Natural killer cell (primary cell): ENCODE measurements at regions not wholly inside any gene's neighbourhood (a gene's known extent, or its start where the extent isn't known, plus 50 kb on each side); places are given as distances from the start of the nearest gene placed in this dataset.

Source experiments
- ATAC-seq, 3 donors: fragments of 150-1000 bp in 2 of 3; fragments of 200-7000 bp in 1 of 3; cut with Tn5 transposase; 1 replicate in 1 of 3; 2 replicates in 2 of 3; pipeline ENCODE4 v1.10.0; 2021; ENCODE audit warnings: mild to moderate bottlenecking in 2 of 3, moderate library complexity in 2 of 3
- DNase-seq, 2 donors: peaks; one replicate each; pipeline versions ENCODE4 v3.0.0 to v3.0.0-alpha.2; 2013 to 2021; ENCODE audit warnings: mixed read lengths in 1 of 2
- H3K27ac ChIP-seq: one replicate; pipeline ENCODE4 v1.5.1; 2013; ENCODE audit warnings: mild to moderate bottlenecking, low read length
- H3K27me3 ChIP-seq: one replicate; pipeline ENCODE4 v1.6.1; 2013; ENCODE audit warnings: low read length; ENCODE audit not compliant: control insufficient read depth, insufficient read depth
- H3K36me3 ChIP-seq: one replicate; pipeline ENCODE4 v1.6.1; 2013; ENCODE audit warnings: low read length; ENCODE audit not compliant: control insufficient read depth, insufficient read depth
- H3K4me1 ChIP-seq: one replicate; pipeline ENCODE4 v1.6.1; 2013; ENCODE audit warnings: low read length; ENCODE audit not compliant: control insufficient read depth, insufficient read depth
- H3K4me3 ChIP-seq: one replicate; pipeline ENCODE4 v1.5.1; 2013; ENCODE audit warnings: low read length
- H3K9me3 ChIP-seq: one replicate; pipeline ENCODE4 v1.6.1; 2013; ENCODE audit warnings: low read length; ENCODE audit not compliant: control insufficient read depth, insufficient read depth
- H3K27ac Mint-ChIP-seq, 2 donors: one replicate each; pipeline ENCODE4 v1.8.0; 2022; ENCODE audit warnings: mild to moderate bottlenecking in 2 of 2, mixed read lengths in 2 of 2, moderate library complexity in 1 of 2
- H3K27me3 Mint-ChIP-seq, 2 donors: one replicate each; pipeline ENCODE4 v1.8.0; 2022; ENCODE audit warnings: low read depth in 2 of 2, mixed read lengths in 2 of 2
- H3K36me3 Mint-ChIP-seq: one replicate; pipeline ENCODE4 v1.8.0; 2022; ENCODE audit warnings: mixed read lengths
- H3K4me1 Mint-ChIP-seq, 2 donors: one replicate each; pipeline ENCODE4 v1.8.0; 2022; ENCODE audit warnings: mixed read lengths in 2 of 2
- H3K4me3 Mint-ChIP-seq: one replicate; pipeline ENCODE4 v1.8.0; 2022; ENCODE audit warnings: mild to moderate bottlenecking, moderate library complexity, mixed read lengths
- H3K9me3 Mint-ChIP-seq, 2 donors: one replicate each; pipeline ENCODE4 v1.8.0; 2022; ENCODE audit warnings: mixed read lengths in 2 of 2
- WGBS: methylation state at CpG from one replicate; pipeline ENCODE4 v1.1.7; 2013; ENCODE audit warnings: missing lambda C conversion rate; ENCODE audit not compliant: insufficient coverage; 5-methylcytosine and 5-hydroxymethylcytosine counted together
- intact Hi-C: fragments of 100-400 bp; cut with micrococcal nuclease; formaldehyde crosslinking; loops from one replicate; pipeline ENCODE4 v1.14.2; 2022
- TF ChIP-seq, protein P1 (sequence below): fragments of 200-600 bp; IDR thresholded peaks from one replicate; pipeline ENCODE4 v1.8.0; 2022; ENCODE audit warnings: antibody characterized with exemption

DNA sequence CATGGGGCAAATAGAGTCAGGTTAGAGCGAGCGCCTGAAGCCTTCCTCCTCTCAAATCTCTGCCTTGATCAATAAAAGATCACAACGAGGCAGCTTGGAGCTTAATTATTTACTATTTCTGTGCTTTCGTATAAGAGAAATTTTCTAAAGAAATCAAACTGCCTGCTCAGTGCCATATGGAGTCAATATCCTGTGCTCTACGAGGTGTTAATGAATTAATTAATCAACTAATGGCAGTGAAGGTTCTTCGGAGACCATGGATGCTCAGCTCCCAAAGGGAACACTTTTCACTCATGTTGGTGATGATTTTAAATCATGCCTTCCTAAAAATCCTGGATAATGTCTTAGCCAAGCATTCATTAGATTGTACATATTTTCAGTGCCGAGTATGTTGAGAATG, 153.5 kb upstream of the PPP2R3A start:
- H3K9me3 Mint-ChIP-seq: peaks cover 3 to 6% of the 10 kb centered on the region in 2 donors
- peaks cover 0 to 5% of the 10 kb centered on the region in 2 donors for H3K27me3 Mint-ChIP-seq
- no peaks in the 10 kb centered on the region for H3K4me1 Mint-ChIP-seq
- TF ChIP-seq, protein P1, sequence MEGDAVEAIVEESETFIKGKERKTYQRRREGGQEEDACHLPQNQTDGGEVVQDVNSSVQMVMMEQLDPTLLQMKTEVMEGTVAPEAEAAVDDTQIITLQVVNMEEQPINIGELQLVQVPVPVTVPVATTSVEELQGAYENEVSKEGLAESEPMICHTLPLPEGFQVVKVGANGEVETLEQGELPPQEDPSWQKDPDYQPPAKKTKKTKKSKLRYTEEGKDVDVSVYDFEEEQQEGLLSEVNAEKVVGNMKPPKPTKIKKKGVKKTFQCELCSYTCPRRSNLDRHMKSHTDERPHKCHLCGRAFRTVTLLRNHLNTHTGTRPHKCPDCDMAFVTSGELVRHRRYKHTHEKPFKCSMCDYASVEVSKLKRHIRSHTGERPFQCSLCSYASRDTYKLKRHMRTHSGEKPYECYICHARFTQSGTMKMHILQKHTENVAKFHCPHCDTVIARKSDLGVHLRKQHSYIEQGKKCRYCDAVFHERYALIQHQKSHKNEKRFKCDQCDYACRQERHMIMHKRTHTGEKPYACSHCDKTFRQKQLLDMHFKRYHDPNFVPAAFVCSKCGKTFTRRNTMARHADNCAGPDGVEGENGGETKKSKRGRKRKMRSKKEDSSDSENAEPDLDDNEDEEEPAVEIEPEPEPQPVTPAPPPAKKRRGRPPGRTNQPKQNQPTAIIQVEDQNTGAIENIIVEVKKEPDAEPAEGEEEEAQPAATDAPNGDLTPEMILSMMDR: no peak
- no peaks in the 10 kb centered on the region for H3K4me1 ChIP-seq
- no peak overlapping the region for H3K4me3 ChIP-seq
- ATAC-seq (no peak), DNase-seq (no peak)
- no peaks in the 10 kb centered on the region for H3K9me3 ChIP-seq
- no peaks in the 10 kb centered on the region for H3K27me3 ChIP-seq
- H3K27ac Mint-ChIP-seq: no peak overlapping the region
- no peaks in the 10 kb centered on the region for H3K36me3 ChIP-seq
- H3K4me3 Mint-ChIP-seq: no peak overlapping the region
- H3K27ac ChIP-seq: no peak overlapping the region
- intact Hi-C loops: no loop called here
- H3K36me3 Mint-ChIP-seq: no peaks in the 10 kb centered on the region
- 86% methylated on average over 6 of the region's 7 CpGs for WGBS

GRCh38 chr3:135834465-135834864, 131.1 kb upstream of the PPP2R3A start:
- Mint-ChIP-seq H3K27ac (no peak overlapping the region), H3K27me3 (no peaks in the 10 kb centered on the region), H3K4me3 (no peak overlapping the region), H3K4me1 (no peaks in the 10 kb centered on the region), H3K36me3 (no peaks in the 10 kb centered on the region), H3K9me3 (no peaks in the 10 kb centered on the region)
- Histone ChIP-seq H3K27ac (no peak overlapping the region), H3K4me1 (no peaks in the 10 kb centered on the region), H3K36me3 (no peaks in the 10 kb centered on the region), H3K4me3 (no peak overlapping the region), H3K9me3 (no peaks in the 10 kb centered on the region), H3K27me3 (no peaks in the 10 kb centered on the region)
- DNase-seq (no peak), ATAC-seq (no peak)
- TF ChIP-seq, protein P1: no peak
- intact Hi-C loops: no loop called here

GRCh38 chr3:135837977-135838631, 127.4 kb upstream of the PPP2R3A start:
- intact Hi-C loops: no loop called here
- ATAC-seq (no peak), DNase-seq (no peak)
- no peaks in the 10 kb centered on the region for H3K27me3 ChIP-seq
- TF ChIP-seq, protein P1: no peak
- no peaks in the 10 kb centered on the region for H3K4me1 Mint-ChIP-seq
- H3K4me1 ChIP-seq: no peaks in the 10 kb centered on the region
- H3K36me3 Mint-ChIP-seq: no peaks in the 10 kb centered on the region
- H3K9me3 ChIP-seq: no peaks in the 10 kb centered on the region
- no peak overlapping the region for H3K4me3 Mint-ChIP-seq
- H3K9me3 Mint-ChIP-seq: no peaks in the 10 kb centered on the region
- H3K27me3 Mint-ChIP-seq: no peaks in the 10 kb centered on the region
- 82% methylated on average over 4 of the region's 5 CpGs for WGBS
- no peak overlapping the region for H3K27ac Mint-ChIP-seq
- no peaks in the 10 kb centered on the region for H3K36me3 ChIP-seq
- H3K27ac ChIP-seq: no peak overlapping the region
- no peak overlapping the region for H3K4me3 ChIP-seq

DNA sequence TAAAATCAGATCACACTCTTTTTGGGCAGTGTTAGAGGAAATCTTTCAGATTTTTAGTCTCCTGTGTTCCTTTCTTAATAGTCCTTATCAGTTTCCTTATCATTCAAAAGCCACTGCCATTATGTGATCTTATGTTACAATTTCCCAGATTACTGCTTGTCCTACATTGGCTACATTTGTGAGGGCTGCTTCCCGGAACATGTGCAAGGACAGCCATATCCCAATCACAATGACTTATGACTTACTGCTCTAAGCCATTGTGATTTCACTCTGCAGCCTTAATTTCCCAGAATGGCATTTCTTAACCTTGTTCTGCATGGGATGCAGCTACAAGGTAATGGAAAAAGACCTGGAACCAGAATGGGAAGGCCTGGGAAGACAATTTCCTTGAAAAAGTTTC, 125.1 kb upstream of the PPP2R3A start:
- intact Hi-C loops: no loop called here
- Histone ChIP-seq H3K4me1 (no peaks in the 10 kb centered on the region), H3K27me3 (no peaks in the 10 kb centered on the region), H3K4me3 (no peak overlapping the region), H3K9me3 (no peaks in the 10 kb centered on the region), H3K36me3 (no peaks in the 10 kb centered on the region), H3K27ac (no peak overlapping the region)
- Mint-ChIP-seq H3K27ac (no peak overlapping the region), H3K4me1 (no peaks in the 10 kb centered on the region), H3K4me3 (no peak overlapping the region), H3K27me3 (no peaks in the 10 kb centered on the region), H3K9me3 (no peaks in the 10 kb centered on the region), H3K36me3 (no peaks in the 10 kb centered on the region)
- TF ChIP-seq, protein P1: no peak
- WGBS: 77% methylated on average over 1 of the region's 1 CpG
- no peak for DNase-seq
- ATAC-seq: no peak
